Smooth muscle cell (in vitro differentiated cells): ENCODE measurements at regions not wholly inside any gene's neighbourhood (a gene's known extent, or its start where the extent isn't known, plus 50 kb on each side); places are given as distances from the start of the nearest gene placed in this dataset.

Experiments used
- DNase-seq: peaks from one replicate; lab custom pipeline; 2025; ENCODE audit not compliant: unreplicated experiment; lab: John Stamatoyannopoulos, UW
- H2AFZ ChIP-seq: fragments of 200-600 bp; sonication (generic); 2 replicates; pipeline ENCODE4 v1.6.0; 2016; ENCODE audit warnings: antibody characterized with exemption, low read depth, mild to moderate bottlenecking
- H3F3A ChIP-seq: fragments of 200-600 bp; sonication (generic); 2 replicates; pipeline ENCODE4 v1.6.0; 2017; ENCODE audit warnings: antibody characterized with exemption, low read depth
- H3K27ac ChIP-seq: fragments of 200-600 bp; sonication (generic); 2 replicates; pipeline ENCODE4 v1.5.1; 2016; ENCODE audit warnings: low read depth, mild to moderate bottlenecking
- H3K27me3 ChIP-seq: fragments of 200-600 bp; sonication (generic); 2 replicates; pipeline ENCODE4 v1.6.1; 2016; ENCODE audit warnings: low read depth, mild to moderate bottlenecking
- H3K36me3 ChIP-seq: fragments of 200-600 bp; sonication (generic); 2 replicates; pipeline ENCODE4 v1.5.1; 2016; ENCODE audit warnings: low read depth
- H3K4me1 ChIP-seq: fragments of 200-600 bp; sonication (generic); 2 replicates; pipeline ENCODE4 v1.5.1; 2016; ENCODE audit warnings: low read depth
- H3K4me2 ChIP-seq: fragments of 200-600 bp; sonication (generic); 2 replicates; pipeline ENCODE4 v1.6.0; 2016; ENCODE audit warnings: mild to moderate bottlenecking
- H3K4me3 ChIP-seq: fragments of 200-600 bp; sonication (generic); 2 replicates; pipeline ENCODE4 v1.5.1; 2016; ENCODE audit warnings: mild to moderate bottlenecking
- H3K79me2 ChIP-seq: fragments of 200-600 bp; sonication (generic); 2 replicates; pipeline ENCODE4 v1.6.0; 2016; ENCODE audit warnings: low read depth, mild to moderate bottlenecking
- H3K9ac ChIP-seq: fragments of 200-600 bp; sonication (generic); 2 replicates; pipeline ENCODE4 v1.6.0; 2016; ENCODE audit warnings: low read depth
- H3K9me3 ChIP-seq: fragments of 200-600 bp; sonication (generic); replicated peaks from 2 replicates; pipeline ENCODE4 v1.5.1; 2016; ENCODE audit warnings: low read depth
- H4K20me1 ChIP-seq: fragments of 200-600 bp; sonication (generic); 2 replicates; pipeline ENCODE4 v1.6.0; 2016; ENCODE audit warnings: low read depth
- WGBS: methylation state at CpG from one replicate; pipeline ENCODE4 v1.1.7; 2016; ENCODE audit warnings: low lambda C conversion rate; 5-methylcytosine and 5-hydroxymethylcytosine counted together
- TF ChIP-seq, protein P1 (sequence below): fragments of 200-600 bp; sonication (generic); IDR thresholded peaks from 2 replicates; pipeline ENCODE4 v1.5.1; 2017; ENCODE audit warnings: borderline replicate concordance, mild to moderate bottlenecking, antibody characterized with exemption; ENCODE audit not compliant: insufficient read depth, poor library complexity, severe bottlenecking

DNA sequence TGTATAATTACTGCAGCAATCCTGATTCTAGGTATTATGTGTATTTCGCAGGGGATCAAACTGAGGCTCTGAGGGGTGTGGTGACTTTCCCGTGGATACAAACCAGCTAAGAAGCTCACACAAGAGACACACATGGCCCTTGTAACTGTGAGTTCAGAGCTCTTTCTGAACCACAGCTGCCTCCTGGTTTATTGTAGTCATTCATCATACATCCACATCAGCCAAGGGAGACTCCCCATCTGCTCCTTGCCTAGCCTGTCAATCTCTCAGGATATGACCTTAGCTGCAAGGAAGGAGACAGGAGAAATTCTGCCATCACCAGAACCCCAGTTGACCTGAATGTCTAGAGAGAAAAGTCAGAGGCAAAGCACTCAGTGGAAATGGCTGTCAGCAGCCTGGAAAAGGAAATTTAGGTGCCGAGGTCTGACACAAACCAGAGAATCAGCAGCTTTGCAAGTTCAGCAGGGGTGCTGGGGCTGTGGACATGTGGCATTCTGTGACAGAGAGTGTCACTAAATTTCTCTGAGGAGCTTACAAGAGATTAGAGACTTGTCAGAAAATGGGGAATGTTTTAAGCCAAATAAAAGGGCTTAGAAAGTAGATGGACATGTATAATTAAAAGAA lies 209.5 kb downstream of the AASDHPPT start:
- Histone ChIP-seq H3K27ac (no peak overlapping the region), H3K79me2 (no peaks in the 10 kb centered on the region), H3K36me3 (no peaks in the 10 kb centered on the region), H3K4me2 (no peak overlapping the region), H3K9me3 (no peaks in the 10 kb centered on the region), H3K4me3 (no peak overlapping the region), H3K27me3 (peaks cover 15% of the 10 kb centered on the region), H3K4me1 (peaks cover 14% of the 10 kb centered on the region), H2AFZ (no peak overlapping the region), H4K20me1 (no peaks in the 10 kb centered on the region), H3F3A (no peaks in the 10 kb centered on the region), H3K9ac (no peak overlapping the region)
- 53% methylated on average over 3 of the region's 3 CpGs for whole genome bisulfite sequencing
- TF ChIP-seq, protein P1, sequence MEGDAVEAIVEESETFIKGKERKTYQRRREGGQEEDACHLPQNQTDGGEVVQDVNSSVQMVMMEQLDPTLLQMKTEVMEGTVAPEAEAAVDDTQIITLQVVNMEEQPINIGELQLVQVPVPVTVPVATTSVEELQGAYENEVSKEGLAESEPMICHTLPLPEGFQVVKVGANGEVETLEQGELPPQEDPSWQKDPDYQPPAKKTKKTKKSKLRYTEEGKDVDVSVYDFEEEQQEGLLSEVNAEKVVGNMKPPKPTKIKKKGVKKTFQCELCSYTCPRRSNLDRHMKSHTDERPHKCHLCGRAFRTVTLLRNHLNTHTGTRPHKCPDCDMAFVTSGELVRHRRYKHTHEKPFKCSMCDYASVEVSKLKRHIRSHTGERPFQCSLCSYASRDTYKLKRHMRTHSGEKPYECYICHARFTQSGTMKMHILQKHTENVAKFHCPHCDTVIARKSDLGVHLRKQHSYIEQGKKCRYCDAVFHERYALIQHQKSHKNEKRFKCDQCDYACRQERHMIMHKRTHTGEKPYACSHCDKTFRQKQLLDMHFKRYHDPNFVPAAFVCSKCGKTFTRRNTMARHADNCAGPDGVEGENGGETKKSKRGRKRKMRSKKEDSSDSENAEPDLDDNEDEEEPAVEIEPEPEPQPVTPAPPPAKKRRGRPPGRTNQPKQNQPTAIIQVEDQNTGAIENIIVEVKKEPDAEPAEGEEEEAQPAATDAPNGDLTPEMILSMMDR: no peak
- DNase-seq: no peak

DNA sequence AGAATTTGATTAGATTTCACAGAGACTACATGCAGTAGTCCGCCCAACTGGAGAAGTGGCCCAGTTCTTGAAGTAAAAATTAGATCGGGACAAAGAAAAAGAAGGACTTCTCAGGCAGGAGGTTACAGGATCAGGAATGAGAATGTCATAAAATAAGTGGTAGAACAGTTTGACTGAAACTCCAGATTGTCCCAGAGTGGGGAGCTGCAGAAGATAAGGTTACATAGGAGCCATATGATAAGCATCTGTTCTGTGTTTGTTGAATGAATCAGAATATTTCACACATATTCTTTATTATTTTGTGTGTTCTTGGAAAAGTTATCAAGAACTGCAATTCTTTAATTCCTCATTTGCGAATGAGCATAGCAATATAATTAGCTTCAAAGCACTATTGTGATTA lies 210.6 kb downstream of the AASDHPPT start:
- H3K4me2 ChIP-seq: no peak overlapping the region
- H3K4me3 ChIP-seq: no peak overlapping the region
- H3F3A ChIP-seq: no peaks in the 10 kb centered on the region
- TF ChIP-seq, protein P1: no peak
- DNase-seq: no peak
- H3K4me1 ChIP-seq: peaks cover 14% of the 10 kb centered on the region
- H3K79me2 ChIP-seq: no peaks in the 10 kb centered on the region
- no peaks in the 10 kb centered on the region for H3K36me3 ChIP-seq
- H2AFZ ChIP-seq: no peak overlapping the region
- peaks cover 26% of the 10 kb centered on the region for H3K27me3 ChIP-seq
- H3K9me3 ChIP-seq: no peaks in the 10 kb centered on the region
- no peak overlapping the region for H3K9ac ChIP-seq
- H3K27ac ChIP-seq: no peak overlapping the region
- WGBS: 92% methylated on average over 3 of the region's 3 CpGs
- H4K20me1 ChIP-seq: no peaks in the 10 kb centered on the region

DNA sequence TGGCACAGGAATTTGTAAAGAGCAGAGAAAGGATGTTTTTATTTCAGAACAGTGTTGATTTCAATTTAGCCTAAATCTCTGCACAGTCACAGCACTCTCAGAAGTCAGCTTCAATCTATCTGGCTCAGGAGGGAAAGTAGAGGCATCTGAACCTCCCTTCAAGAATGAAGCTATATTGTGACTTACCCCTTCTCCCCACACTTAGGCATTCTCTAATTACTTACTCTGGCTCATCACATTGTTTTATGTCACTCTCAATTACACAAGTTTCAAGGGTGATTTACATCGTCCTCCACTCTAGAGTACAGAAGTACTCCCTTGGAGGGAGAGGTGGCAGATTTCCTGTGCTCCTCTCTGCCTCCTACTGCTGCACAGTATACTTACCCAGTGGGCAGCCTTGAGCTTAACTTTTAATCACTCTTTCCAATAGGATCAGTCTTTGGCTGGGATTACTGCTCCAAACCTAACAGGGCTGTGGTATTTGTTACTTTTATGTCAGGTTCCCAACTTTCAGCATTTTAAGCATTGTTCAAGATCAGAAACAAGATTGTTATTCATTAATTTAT lies 211.4 kb downstream of the AASDHPPT start:
- no peaks in the 10 kb centered on the region for H3F3A ChIP-seq
- no peaks in the 10 kb centered on the region for H4K20me1 ChIP-seq
- H3K4me1 ChIP-seq: peaks cover 14% of the 10 kb centered on the region
- no peaks in the 10 kb centered on the region for H3K79me2 ChIP-seq
- H3K4me2 ChIP-seq: no peak overlapping the region
- H3K27me3 ChIP-seq: peaks cover 28% of the 10 kb centered on the region
- no peaks in the 10 kb centered on the region for H3K9me3 ChIP-seq
- DNase-seq: no peak
- no peak overlapping the region for H3K9ac ChIP-seq
- H3K4me3 ChIP-seq: no peak overlapping the region
- H3K36me3 ChIP-seq: no peaks in the 10 kb centered on the region
- no peak overlapping the region for H3K27ac ChIP-seq
- TF ChIP-seq, protein P1: no peak
- H2AFZ ChIP-seq: no peak overlapping the region
- 69% methylated on average over 1 of the region's 1 CpG for WGBS

DNA sequence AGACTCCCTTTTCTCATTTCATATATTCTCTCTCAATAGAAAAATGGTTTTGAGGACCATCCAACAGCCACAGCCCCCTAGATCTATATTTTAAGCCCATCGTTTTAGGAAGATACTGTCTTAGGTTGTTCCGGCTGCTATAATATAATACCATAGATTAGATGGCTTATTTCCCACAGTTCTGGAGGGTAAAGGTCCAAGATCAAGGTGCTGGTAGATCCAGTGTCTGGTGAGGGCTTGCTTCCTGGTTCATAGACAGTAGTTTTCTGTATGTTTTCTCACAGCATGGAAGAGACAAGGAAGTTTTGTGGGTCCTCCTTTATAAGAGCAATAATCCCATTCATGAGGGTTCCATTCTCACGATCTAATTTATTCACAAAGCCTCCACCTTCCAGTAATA lies 215.1 kb downstream of the AASDHPPT start:
- Histone ChIP-seq H3K4me1 (peaks cover 4% of the 10 kb centered on the region), H3K36me3 (no peaks in the 10 kb centered on the region), H3K9me3 (no peaks in the 10 kb centered on the region), H3K4me3 (no peak overlapping the region), H3K79me2 (no peaks in the 10 kb centered on the region), H3K27me3 (peaks cover 28% of the 10 kb centered on the region), H3K4me2 (no peak overlapping the region), H3F3A (no peaks in the 10 kb centered on the region), H3K27ac (no peak overlapping the region), H2AFZ (no peak overlapping the region), H3K9ac (no peak overlapping the region), H4K20me1 (no peaks in the 10 kb centered on the region)
- TF ChIP-seq, protein P1: no peak
- WGBS: 92% methylated on average over 3 of the region's 3 CpGs
- DNase-seq: no peak
